GM19035 (cell line): ENCODE measurements at regions not wholly inside any gene's neighbourhood (a gene's known extent, or its start where the extent isn't known, plus 50 kb on each side); places are given as distances from the start of the nearest gene placed in this dataset.

Experiments
- ATAC-seq: cut with Tn5 transposase; IDR thresholded peaks from one replicate; pipeline ENCODE4 v1.9.1; 2021; ENCODE audit not compliant: unreplicated experiment

DNA sequence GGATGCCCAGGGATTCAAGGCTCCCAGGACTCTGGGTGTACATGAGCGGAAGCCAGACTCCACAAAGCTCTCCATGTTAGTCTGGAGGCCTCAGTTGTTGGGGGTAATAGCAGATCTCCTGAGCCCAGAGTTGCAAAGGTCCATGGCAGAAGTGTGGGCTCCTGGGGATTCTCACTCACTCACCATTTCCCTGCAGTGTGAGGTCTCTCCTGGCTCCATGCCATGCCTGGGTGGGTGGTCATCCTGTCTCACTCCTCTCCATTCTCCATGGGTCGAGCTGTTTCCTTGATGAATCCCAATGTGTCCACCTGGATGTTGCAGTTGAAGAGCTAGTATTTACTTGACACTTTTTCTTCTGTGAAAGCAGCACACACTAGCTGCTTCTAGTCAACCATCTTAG is 156.8 kb upstream of the LRRC7 start:
- no peak for ATAC-seq

DNA sequence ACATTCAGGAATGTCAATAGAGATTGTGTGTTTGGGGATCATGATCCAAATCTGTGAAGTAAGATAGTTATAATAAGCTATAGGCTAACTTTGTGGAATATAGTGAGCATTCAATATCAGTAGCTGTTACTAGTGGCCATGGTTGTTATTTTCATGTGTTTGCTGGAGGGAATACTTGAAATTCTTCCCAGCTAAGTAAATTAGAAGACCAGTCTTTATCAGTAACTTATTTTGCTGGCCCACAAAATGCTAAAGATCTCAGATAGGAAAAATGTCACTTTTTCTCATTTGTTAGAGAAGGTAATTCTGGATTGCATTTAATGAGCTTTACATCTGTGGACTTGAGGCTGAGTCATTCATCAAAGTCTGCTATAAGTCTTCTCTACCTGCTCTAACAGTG is 156.1 kb upstream of the LRRC7 start:
- ATAC-seq: no peak

- ATAC-seq: no peak
These were observed 154.6 kb upstream of the LRRC7 start for GRCh38 chr1:69413129-69413528.

GRCh38 chr1:69414574-69414973 is 153.1 kb upstream of the LRRC7 start:
- ATAC-seq: no peak

GRCh38 chr1:69421286-69421685 is 146.4 kb upstream of the LRRC7 start:
- ATAC-seq: no peak

DNA sequence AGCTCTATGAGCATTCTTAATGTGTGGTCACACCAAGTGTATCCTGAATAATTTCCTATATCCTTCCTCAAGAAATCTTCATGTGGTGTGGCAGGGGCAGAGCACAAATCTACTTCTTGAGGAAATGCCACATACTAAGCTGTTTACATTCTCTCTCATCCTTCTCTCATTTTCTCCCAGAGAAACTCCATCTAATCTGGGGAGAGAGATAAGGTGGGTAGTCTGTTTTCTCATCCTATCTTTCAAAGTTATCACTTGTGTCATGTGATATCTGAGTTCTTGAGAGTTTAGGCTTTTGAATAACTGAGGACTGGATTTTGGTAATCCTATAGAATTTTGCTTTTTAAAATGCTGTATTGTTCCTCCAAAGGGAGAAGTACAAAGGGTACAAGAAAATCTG is 141.9 kb upstream of the LRRC7 start:
- no peak for ATAC-seq

DNA sequence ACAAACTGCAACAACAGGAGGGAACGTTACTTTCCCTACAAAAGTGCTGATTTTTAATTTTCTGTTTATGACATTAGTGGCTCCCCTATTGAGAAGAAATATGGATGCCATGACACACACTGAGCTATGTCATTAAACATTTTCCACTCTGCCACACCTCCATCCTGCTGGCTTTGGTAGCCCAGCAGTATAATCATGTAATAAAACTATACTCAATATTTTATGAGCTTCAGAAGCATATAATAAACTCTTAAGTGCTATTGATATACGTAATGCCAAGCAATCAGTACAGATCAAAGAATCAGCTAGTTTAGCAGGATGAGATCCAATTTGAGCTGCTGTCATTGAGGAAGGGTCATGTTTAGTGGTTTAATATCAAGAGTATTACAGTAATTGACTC is 141.3 kb upstream of the LRRC7 start:
- ATAC-seq: no peak

DNA sequence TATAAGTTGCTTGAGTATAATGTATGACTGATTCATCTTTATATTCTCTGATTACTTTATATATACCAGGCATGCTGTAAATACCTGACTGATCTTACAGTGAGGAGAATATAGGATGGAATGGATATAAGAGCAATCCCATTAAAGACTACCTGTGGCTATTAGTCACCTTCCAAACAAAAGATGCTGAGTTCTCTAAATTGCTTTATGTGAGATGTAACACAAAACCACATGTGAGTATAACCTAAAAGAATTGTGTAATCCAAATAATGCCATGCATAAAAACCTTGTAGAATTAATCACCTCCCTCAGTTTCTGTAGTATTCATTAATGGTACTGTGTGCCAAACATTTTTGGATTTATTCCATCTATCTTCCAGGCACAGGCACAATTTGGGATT is 134.6 kb upstream of the LRRC7 start:
- no peak for ATAC-seq

DNA sequence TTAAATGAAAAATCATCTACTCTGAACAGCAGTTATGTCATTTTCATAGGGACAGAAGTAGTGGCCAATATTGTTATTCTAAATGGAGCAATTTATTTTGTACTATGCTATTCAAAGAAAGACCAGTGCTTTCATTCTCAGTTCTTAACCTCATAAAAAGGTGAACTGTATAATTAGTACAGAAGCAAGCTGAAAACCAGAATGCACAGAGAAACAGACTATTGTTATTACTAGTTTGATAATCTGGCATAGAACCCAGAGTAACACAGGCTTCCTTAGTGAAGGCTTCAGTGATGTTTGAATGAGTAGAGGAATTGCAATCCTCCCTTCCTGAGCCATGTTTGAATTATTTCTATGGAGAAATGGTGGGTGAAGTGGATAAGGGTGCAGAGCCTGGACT is 131.6 kb upstream of the LRRC7 start:
- no peak for ATAC-seq

DNA sequence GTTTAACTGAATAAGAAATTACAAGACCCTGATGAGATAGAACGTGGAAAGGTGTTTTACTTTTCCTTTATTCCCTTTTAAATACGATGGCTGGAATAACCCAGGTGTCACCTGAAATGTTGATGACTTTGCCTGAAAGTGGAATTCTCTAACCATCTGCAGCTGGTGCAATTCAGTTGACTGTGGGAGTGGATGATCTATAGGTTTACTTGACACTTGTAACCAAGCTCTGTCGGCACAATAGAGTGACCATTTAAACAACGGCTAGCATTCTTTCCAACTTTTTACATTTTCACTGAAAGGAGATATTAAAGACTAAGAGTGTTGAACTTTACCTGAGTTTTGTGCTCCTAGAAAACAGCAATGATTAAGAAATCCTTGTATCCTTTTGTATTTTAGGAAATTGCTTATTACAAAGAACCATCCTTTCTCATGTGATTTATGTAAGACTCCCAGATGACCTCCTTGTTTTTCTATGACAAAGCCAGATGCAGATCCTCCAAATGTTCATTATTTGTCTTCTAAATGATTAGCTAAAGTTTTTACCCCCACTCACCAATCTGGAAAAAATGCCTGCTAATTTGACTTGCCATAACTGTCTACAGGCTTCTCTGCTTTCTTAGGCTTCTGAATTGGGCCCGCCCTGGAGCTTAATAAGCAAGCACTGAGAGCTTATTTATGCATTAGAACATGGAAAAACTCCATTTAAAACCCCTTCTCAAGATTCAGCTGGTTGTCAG is 129.5 kb upstream of the LRRC7 start:
- ATAC-seq: no peak

DNA sequence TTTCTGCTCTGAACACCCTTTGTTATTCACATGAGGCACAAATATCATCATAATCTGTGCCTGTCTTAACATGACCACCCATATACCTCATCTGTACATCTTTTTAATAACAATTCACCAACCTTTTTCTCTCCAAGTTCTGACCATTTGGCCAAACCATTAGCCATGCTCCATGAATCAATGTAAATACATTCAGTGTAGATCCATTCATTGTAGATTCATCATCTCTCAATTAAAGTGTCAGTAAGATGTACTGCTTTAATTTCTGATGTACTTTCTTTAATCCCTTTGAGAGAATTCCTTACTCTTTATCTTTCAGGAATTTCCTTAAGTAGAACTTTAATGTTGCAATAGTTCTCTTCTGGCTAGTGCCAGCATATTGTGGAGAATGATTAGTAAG is 126.2 kb upstream of the LRRC7 start:
- no peak for ATAC-seq

DNA sequence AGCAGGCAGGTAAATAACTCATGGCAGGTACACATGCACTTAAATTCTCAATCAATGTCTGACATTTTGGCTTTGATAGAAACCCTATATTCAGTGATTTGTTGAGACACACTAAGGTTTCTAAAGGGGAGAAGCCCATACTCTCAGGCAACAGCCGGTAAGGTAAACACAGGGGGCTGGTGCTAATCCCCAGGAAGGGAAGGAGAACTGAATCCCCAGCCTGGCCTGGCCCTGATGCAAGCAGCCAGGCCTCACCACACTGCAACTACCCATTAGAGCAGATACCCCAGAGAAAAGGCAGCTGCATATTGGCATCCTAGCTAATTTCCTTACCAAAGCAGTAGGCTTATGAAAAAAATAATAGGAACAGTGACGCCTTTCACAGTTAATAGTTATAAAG is 116.5 kb upstream of the LRRC7 start:
- no peak for ATAC-seq

DNA sequence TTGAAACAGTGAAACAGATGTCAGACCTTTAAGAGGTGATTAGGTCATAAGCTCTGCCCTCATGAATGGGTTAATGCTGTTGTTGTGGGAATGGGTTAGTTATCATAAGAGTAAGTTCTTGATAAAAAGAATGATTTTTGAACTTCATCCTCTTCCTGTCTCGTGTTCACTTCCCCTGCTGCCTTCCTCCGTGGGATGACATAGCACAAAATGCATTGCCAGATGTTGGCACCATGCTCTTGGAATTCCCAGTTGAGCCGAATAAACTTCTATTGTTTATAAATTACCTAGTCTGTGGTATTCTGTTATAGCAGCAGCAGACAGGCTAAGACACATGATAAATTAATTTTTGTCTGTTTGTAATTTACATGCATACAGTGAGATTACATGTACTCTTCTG is 112.0 kb upstream of the LRRC7 start:
- ATAC-seq: no peak

- ATAC-seq: no peak
These were observed 108.5 kb upstream of the LRRC7 start for GRCh38 chr1:69459244-69459643.

DNA sequence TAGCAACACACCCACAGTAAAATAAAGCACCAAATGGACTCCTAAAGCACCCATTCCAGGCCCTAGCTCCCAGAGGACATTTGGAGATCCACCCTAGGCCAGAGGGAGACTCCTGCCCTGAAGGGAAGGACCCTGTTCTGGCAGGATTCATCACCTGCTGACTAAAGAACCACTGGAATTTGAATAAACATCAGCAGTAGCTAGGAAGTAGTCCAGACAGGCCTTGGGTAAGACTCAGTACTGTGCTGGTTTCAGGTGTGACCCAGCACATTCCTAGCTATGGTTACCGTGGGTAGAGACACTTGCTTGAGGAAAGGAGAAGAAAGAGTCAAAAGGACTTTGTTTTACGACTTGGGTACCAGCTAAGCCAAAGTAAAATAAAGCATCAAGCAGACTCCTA is 92.7 kb upstream of the LRRC7 start:
- ATAC-seq: no peak

DNA sequence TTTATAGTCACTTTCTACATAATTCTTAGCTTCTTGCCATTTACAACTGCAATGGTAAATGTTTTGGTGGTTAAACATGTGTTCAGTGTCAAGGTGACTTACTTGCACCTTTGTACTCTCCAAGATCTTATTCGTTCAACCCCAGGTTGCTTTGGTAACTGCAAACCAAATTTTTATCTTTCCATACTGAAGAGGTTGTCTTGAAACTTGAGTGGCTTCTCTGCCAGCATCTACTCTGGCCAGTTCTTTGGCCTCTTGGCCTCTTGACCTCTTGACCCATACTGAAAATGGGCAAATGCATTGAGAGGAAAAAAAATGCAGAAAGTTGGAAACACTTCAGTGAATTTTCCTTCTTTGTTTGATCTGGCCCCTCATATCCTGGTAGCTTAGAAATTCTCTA is 88.0 kb upstream of the LRRC7 start:
- no peak for ATAC-seq

DNA sequence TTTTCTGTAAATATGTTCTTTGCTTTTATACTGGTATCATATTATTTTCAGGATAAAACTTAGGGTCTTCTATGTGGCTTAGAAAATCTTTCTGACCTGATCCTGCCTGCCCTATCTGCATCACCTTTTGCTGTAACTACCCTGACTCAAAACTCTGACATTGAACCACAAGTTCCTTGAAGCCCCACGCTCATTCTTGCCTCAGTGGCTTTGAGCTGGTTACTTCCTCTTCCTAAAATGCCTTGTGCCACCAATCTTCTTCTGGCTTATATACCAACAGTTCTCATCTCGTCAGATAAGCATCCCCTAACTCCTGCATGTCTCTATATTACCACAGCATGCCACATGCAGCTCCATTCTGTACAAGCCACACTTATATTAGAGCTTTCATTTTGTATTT is 84.5 kb upstream of the LRRC7 start:
- ATAC-seq: no peak

- ATAC-seq: no peak
These were observed 82.1 kb upstream of the LRRC7 start for GRCh38 chr1:69485616-69486015.

DNA sequence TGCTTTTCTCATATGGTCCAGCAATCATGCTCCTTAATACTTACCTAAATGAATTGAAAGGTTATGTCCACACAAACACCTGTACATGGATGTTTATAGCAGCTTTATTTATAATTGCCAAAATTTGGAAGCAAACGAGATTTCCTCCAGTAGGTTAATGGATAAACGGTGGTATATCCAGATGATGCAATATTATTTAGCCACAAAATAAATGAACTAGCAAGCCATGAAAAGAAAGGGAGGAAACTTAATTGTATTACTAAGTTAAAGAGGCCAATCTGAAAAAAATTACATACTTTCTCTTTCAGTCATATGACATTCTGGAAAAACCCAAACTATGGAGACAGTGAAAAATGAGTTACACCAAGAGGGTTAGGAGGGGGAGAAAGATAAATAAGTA is 76.3 kb upstream of the LRRC7 start:
- ATAC-seq: no peak

- ATAC-seq: no peak
These were observed 75.4 kb upstream of the LRRC7 start for GRCh38 chr1:69492286-69492685.

GRCh38 chr1:69494221-69494620 is 73.5 kb upstream of the LRRC7 start:
- ATAC-seq: no peak

DNA sequence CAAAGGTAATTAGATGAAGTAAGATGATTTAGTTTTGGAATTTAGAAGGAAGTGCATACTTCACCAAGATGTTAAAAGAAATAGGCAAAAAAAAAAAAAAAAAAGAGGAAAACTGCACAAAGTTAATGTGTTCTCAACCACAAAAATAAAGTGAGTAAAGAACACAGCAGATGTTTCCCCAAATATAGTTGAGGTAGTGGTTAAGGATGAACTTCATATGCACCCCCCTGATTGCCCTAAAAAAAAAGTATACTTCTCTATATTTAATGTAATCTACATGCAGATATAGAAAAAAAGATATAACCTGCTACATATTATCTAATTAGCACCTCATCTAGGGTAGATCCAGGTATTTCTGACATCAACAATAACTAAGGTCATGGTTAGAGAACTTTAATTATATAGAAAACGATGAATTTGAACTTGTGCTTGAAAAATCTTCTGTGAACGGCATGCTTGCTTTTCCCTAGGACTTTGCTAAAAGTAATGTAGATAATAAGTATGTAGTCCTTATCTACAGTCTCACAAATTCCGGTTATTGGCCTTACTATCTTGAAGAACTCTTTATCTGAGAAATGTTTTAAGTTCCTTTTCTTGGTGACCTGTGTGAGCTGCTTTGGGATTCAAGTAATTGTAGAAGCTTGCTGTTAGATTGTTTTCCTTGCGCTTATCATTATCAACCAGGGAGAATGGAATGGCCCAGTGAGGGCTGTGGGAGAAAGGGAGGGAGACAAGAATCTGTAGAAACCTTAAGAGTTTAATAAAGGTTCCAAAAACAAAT is 70.1 kb upstream of the LRRC7 start:
- no peak for ATAC-seq

DNA sequence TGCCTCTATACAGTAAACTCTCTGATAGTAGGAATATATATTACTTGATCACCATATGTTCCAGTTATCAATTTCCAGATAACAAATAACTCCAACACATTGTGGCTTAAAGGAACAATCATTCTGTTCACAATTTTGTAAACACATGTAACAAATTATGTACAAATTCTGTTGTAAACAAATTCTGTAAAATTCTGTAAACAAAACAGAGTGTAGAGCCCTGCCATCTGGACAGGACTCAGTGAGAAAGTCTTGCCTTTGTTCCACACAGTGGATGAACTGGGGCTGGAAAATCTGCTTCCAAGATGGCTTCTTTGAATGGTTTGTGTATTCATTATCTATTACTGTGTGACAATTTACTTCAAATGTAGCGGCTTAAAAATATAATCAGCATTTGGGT is 69.0 kb upstream of the LRRC7 start:
- ATAC-seq: no peak
